A549 (cell line): ENCODE measurements at regions not wholly inside any gene's neighbourhood (a gene's known extent, or its start where the extent isn't known, plus 50 kb on each side); places are given as distances from the start of the nearest gene placed in this dataset.

ENCODE experiments used
- ATAC-seq, 2 experiments: fragments of 200-7000 bp in 1 of 2; fragments of >200 bp in 1 of 2; cut with Nextera tagmentation in 1 of 2; cut with Tn5 transposase in 1 of 2; 3 replicates each; pipeline versions ENCODE4 v1.8.0 to v1.9.1; 2018 to 2020; ENCODE audit warnings: mild to moderate bottlenecking in 1 of 2, moderate library complexity in 1 of 2
- CTCF ChIA-PET: fragments of 300-600 bp; sonication (Branson Sonifier 250); formaldehyde crosslinking; extraction: SDS; loops from one replicate; lab custom pipeline; 2021; ENCODE audit warnings: antibody characterized with exemption, inconsistent platforms; lab: Yijun Ruan, JAX
- POLR2A ChIA-PET: fragments of 350-600 bp; formaldehyde crosslinking; extraction: SDS; loops from one replicate; lab custom pipeline; 2021; ENCODE audit warnings: antibody characterized with exemption, inconsistent platforms; lab: Yijun Ruan, JAX
- DNase-seq, 2 experiments: peaks; one replicate each; pipeline versions ENCODE4 v3.0.0 to v3.0.0-alpha.2; 2011 to 2016; ENCODE audit warnings: low read depth in 1 of 2, low spot score in 1 of 2
- FAIRE-seq: peaks from 2 replicates; lab custom pipeline; 2011; peaks lifted over from hg19 to GRCh38; lab: Jason Lieb, UNC
- H3K27ac ChIP-seq, 2 experiments: fragments of >200 bp; sonication (Bioruptor Twin); formaldehyde crosslinking; 3 replicates each; pipeline ENCODE4 v1.5.1; 2016 to 2017
- H3K4me1 ChIP-seq: fragments of >200 bp; sonication (Bioruptor Twin); formaldehyde crosslinking; 3 replicates; pipeline ENCODE4 v1.6.1; 2016
- H3K4me2 ChIP-seq: fragments of >200 bp; sonication (Bioruptor Twin); formaldehyde crosslinking; 3 replicates; pipeline ENCODE4 v1.6.1; 2016
- H3K4me3 ChIP-seq: fragments of >200 bp; sonication (Bioruptor Twin); formaldehyde crosslinking; 3 replicates; pipeline ENCODE4 v1.5.1; 2016
- H3K9me3 ChIP-seq: fragments of >200 bp; sonication (Bioruptor Twin); formaldehyde crosslinking; 3 replicates; pipeline ENCODE4 v1.6.1; 2016
- EHF ChIP-seq: fragments of 250-450 bp; sonication (Bioruptor Pico); IDR thresholded peaks from 2 replicates; pipeline ENCODE4 v1.5.0; 2020; ENCODE audit warnings: mild to moderate bottlenecking
- EHMT2 ChIP-seq: fragments of 200-600 bp; sonication (generic); IDR thresholded peaks from 2 replicates; pipeline ENCODE4 v1.6.1; 2016; ENCODE audit warnings: antibody characterized with exemption, low read depth, mild to moderate bottlenecking, moderate library complexity
- EP300 ChIP-seq, 2 experiments: fragments of >200 bp; sonication (Bioruptor Twin); formaldehyde crosslinking; IDR thresholded peaks; 2 replicates in 1 of 2; 3 replicates in 1 of 2; pipeline ENCODE4 v1.6.1; 2016 to 2017
- FOSL2 ChIP-seq, 2 experiments: fragments of 450-650 bp in 1 of 2; fragments of >200 bp in 1 of 2; sonication (Bioruptor Twin) in 1 of 2; formaldehyde crosslinking; IDR thresholded peaks; 2 replicates each; pipeline versions ENCODE4 v1.5.0 to v1.6.1; 2016 to 2020; ENCODE audit warnings: mild to moderate bottlenecking in 1 of 2, moderate library complexity in 1 of 2
- HOXB5 ChIP-seq: fragments of 250-450 bp; sonication (Bioruptor Pico); IDR thresholded peaks from 2 replicates; pipeline ENCODE4 v1.5.0; 2020; ENCODE audit warnings: mild to moderate bottlenecking, moderate library complexity
- JUNB ChIP-seq: fragments of >200 bp; sonication (Bioruptor Twin); formaldehyde crosslinking; IDR thresholded peaks from 2 replicates; pipeline ENCODE4 v1.6.1; 2016
- KDM1A ChIP-seq: fragments of 200-600 bp; sonication (generic); IDR thresholded peaks from 2 replicates; pipeline ENCODE4 v1.6.1; 2016; ENCODE audit warnings: low read depth, mild to moderate bottlenecking
- NPAS2 ChIP-seq: fragments of 250-450 bp; sonication (Bioruptor Pico); IDR thresholded peaks from 2 replicates; pipeline ENCODE4 v1.8.0; 2022; ENCODE audit warnings: mild to moderate bottlenecking, moderate library complexity, borderline replicate concordance
- POLR2A ChIP-seq: IDR thresholded peaks from 2 replicates; pipeline ENCODE4 v1.6.1; 2012; ENCODE audit warnings: mild to moderate bottlenecking, low read length
- RAD21 ChIP-seq, 2 experiments: fragments of >200 bp in 1 of 2; sonication (Bioruptor Twin) in 1 of 2; formaldehyde crosslinking in 1 of 2; IDR thresholded peaks in 1 of 2; conservative IDR thresholded peaks in 1 of 2; 2 replicates in 1 of 2; 3 replicates in 1 of 2; pipeline ENCODE4 v1.6.1; 2012 to 2018; ENCODE audit warnings: inconsistent platforms in 1 of 2
- RCOR1 ChIP-seq: fragments of 150-350 bp; IDR thresholded peaks from 2 replicates; pipeline ENCODE4 v1.6.1; 2014; ENCODE audit warnings: antibody characterized with exemption, low read length, low read depth
- SREBF2 ChIP-seq: fragments of 450-650 bp; IDR thresholded peaks from 2 replicates; pipeline ENCODE4 v1.6.1; 2014; ENCODE audit warnings: mild to moderate bottlenecking, moderate library complexity
- WGBS: methylation state at CpG from one replicate; pipeline ENCODE4 v1.1.6; 2017; ENCODE audit errors: missing lambda C conversion rate; 5-methylcytosine and 5-hydroxymethylcytosine counted together
- TF ChIP-seq, protein P1 (sequence below): fragments of 250-450 bp; sonication (Bioruptor Pico); IDR thresholded peaks from 2 replicates; pipeline ENCODE4 v1.5.0; 2020; ENCODE audit warnings: low read depth, mild to moderate bottlenecking, moderate library complexity
- TF ChIP-seq, protein P2 (sequence below): fragments of 150-350 bp; IDR thresholded peaks from 2 replicates; pipeline ENCODE4 v1.6.1; 2014; ENCODE audit warnings: low read depth, mild to moderate bottlenecking, low read length
- TF ChIP-seq, protein P3 (sequence below): IDR thresholded peaks from 2 replicates; pipeline ENCODE4 v1.6.1; 2012; ENCODE audit warnings: low read depth, borderline replicate concordance
- TF ChIP-seq, protein P4 (sequence below): IDR thresholded peaks from 2 replicates; pipeline ENCODE4 v1.6.1; 2012
- TF ChIP-seq, protein P5 (sequence below): fragments of >200 bp; sonication (Bioruptor Twin); formaldehyde crosslinking; IDR thresholded peaks from 3 replicates; pipeline ENCODE4 v1.6.1; 2016
- TF ChIP-seq, protein P6 (sequence below): fragments of 250-450 bp; sonication (Bioruptor Pico); IDR thresholded peaks from 2 replicates; pipeline ENCODE4 v1.5.0; 2021; ENCODE audit warnings: mild to moderate bottlenecking, moderate library complexity, borderline replicate concordance
- TF ChIP-seq, protein P7 (sequence below): fragments of 450-650 bp; IDR thresholded peaks from 2 replicates; pipeline ENCODE4 v1.6.1; 2014; ENCODE audit warnings: antibody characterized with exemption

DNA sequence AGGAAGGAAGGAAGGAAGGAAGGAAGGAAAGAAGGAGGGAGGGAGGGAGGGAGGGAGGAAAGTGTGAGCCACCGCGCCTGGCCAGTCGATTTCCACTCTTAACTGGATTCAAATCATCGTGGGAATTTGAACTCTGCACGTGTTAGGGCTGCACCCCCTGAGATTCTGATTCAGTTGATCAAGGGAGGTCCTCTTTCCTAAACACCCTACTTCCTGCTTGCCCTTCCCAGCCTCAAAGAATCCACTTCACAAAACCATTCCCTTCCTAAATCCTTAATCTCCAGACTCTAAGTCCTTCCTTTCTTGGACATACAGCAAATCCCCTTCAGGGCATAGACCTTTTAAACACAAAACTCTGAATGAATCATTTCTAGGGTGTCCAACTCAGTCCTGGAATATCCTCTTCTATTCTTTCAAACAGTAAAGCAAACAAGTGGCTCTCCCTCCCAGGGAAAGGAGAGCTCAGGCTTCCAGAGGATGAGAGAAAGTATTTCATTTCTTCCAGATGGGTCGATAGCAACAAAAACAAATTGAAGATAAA, 68.2 kb upstream of the MBOAT2 start:
- WGBS, result 63% methylated on average over 6 of the region's 6 CpGs
- Histone ChIP-seq H3K4me2 (peak overlapping the region; percentile 53), H3K27ac (peak overlapping the region; percentile 75 to 84), H3K9me3 (peaks cover 12% of the 10 kb centered on the region; the same call in 2 of the 3 replicates), H3K4me1 (peaks cover 21% of the 10 kb centered on the region), H3K4me3 (no peak overlapping the region)
- DNase-seq (peak in 1 of 2 experiments; percentile 43), ATAC-seq (peak; percentile 26 to 44; a peak in 3 of 6 replicates), FAIRE-seq (no peak)
- TF ChIP-seq POLR2A (no peak), RAD21 (conservative IDR thresholded peaks at IDR 0.05 in 1 of 2, IDR thresholded peaks at IDR 0.05 in 1 of 2) (no peak), EHMT2 (no peak), SREBF2 (no peak)
- ChIA-PET POLR2A (interaction anchor here (1.3 kb wide), 1 partner anchor 68 kb away, joined by 3 read pairs; the partner anchor contains the start of gene MBOAT2), CTCF (no interaction called here)

DNA sequence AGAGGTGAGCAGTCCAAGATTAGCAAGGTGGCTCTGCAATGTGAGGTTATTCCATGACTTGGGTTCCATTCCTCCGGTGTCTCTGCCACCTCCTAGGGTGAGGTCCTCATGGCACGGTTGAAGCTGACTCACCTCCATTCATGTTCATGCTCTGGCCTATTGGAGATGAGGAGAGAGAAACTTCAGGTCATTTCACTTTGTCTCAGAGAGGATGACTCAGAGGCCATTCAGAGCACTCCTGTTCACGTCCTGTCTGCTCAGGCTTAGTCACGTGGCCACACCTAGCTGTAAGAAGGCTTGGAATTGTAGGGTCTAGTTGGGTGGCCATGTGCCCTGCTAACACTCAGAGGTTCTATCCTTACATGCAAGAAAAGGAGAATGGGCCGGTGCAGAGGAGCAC, 67.5 kb upstream of the MBOAT2 start:
- H3K4me1 ChIP-seq, result peaks cover 21% of the 10 kb centered on the region
- FAIRE-seq (peak; percentile 94), ATAC-seq (peak; percentile 98), DNase-seq (peak; percentile 86 to 96)
- H3K4me3 ChIP-seq, result no peak overlapping the region
- WGBS, result 2% methylated on average over 5 of the region's 5 CpGs
- POLR2A ChIA-PET, result interaction anchor here (0.6 to 1.3 kb wide), 2 partner anchors 67 to 180 kb away, joined by 3 to 4 read pairs; partner anchors contain the start of gene MBOAT2
- CTCF ChIA-PET, result interaction anchor here (0.6 to 1.3 kb wide), 4 partner anchors 8 to 198 kb away, joined by 3 read pairs; no protein-coding TSS in a partner anchor
- TF ChIP-seq RCOR1 (no peak), KDM1A (no peak), EP300 (IDR thresholded peaks at IDR 0.05) (peak in 1 of 2 experiments; percentile 30; a peak in 1 of 5 replicates), RAD21 (conservative IDR thresholded peaks at IDR 0.05 in 1 of 2, IDR thresholded peaks at IDR 0.05 in 1 of 2) (no peak), NPAS2 (peak; percentile 61; the same call in 1 of the 2 replicates), JUNB (peak; percentile 78), HOXB5 (CRISPR knock-in tag) (peak; percentile 67; the same call in 1 of the 2 replicates), FOSL2 (IDR thresholded peaks at IDR 0.05) (peak; percentile 86), FOSL2 (CRISPR knock-in tag; IDR thresholded peaks at IDR 0.05) (peak; percentile 93), EHF (CRISPR knock-in tag) (peak; percentile 57; the same call in 1 of the 2 replicates)
- TF ChIP-seq, protein P1, sequence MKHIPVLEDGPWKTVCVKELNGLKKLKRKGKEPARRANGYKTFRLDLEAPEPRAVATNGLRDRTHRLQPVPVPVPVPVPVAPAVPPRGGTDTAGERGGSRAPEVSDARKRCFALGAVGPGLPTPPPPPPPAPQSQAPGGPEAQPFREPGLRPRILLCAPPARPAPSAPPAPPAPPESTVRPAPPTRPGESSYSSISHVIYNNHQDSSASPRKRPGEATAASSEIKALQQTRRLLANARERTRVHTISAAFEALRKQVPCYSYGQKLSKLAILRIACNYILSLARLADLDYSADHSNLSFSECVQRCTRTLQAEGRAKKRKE, result peak; percentile 32; the same call in 1 of the 2 replicates
- TF ChIP-seq, protein P2, sequence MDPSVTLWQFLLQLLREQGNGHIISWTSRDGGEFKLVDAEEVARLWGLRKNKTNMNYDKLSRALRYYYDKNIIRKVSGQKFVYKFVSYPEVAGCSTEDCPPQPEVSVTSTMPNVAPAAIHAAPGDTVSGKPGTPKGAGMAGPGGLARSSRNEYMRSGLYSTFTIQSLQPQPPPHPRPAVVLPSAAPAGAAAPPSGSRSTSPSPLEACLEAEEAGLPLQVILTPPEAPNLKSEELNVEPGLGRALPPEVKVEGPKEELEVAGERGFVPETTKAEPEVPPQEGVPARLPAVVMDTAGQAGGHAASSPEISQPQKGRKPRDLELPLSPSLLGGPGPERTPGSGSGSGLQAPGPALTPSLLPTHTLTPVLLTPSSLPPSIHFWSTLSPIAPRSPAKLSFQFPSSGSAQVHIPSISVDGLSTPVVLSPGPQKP, result no peak
- TF ChIP-seq, protein P3, sequence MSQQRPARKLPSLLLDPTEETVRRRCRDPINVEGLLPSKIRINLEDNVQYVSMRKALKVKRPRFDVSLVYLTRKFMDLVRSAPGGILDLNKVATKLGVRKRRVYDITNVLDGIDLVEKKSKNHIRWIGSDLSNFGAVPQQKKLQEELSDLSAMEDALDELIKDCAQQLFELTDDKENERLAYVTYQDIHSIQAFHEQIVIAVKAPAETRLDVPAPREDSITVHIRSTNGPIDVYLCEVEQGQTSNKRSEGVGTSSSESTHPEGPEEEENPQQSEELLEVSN, result no peak
- TF ChIP-seq, protein P4, sequence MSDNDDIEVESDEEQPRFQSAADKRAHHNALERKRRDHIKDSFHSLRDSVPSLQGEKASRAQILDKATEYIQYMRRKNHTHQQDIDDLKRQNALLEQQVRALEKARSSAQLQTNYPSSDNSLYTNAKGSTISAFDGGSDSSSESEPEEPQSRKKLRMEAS, result peak; percentile 96
- TF ChIP-seq, protein P5, sequence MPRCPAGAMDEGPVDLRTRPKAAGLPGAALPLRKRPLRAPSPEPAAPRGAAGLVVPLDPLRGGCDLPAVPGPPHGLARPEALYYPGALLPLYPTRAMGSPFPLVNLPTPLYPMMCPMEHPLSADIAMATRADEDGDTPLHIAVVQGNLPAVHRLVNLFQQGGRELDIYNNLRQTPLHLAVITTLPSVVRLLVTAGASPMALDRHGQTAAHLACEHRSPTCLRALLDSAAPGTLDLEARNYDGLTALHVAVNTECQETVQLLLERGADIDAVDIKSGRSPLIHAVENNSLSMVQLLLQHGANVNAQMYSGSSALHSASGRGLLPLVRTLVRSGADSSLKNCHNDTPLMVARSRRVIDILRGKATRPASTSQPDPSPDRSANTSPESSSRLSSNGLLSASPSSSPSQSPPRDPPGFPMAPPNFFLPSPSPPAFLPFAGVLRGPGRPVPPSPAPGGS, result no peak
- TF ChIP-seq, protein P6, sequence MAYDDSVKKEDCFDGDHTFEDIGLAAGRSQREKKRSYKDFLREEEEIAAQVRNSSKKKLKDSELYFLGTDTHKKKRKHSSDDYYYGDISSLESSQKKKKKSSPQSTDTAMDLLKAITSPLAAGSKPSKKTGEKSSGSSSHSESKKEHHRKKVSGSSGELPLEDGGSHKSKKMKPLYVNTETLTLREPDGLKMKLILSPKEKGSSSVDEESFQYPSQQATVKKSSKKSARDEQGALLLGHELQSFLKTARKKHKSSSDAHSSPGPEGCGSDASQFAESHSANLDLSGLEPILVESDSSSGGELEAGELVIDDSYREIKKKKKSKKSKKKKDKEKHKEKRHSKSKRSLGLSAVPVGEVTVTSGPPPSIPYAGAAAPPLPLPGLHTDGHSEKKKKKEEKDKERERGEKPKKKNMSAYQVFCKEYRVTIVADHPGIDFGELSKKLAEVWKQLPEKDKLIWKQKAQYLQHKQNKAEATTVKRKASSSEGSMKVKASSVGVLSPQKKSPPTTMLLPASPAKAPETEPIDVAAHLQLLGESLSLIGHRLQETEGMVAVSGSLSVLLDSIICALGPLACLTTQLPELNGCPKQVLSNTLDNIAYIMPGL (CRISPR knock-in tag), result no peak
- TF ChIP-seq, protein P7, sequence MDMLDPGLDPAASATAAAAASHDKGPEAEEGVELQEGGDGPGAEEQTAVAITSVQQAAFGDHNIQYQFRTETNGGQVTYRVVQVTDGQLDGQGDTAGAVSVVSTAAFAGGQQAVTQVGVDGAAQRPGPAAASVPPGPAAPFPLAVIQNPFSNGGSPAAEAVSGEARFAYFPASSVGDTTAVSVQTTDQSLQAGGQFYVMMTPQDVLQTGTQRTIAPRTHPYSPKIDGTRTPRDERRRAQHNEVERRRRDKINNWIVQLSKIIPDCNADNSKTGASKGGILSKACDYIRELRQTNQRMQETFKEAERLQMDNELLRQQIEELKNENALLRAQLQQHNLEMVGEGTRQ, result peak; percentile 94
- H3K27ac ChIP-seq, result peak overlapping the region; percentile 75 to 84
- H3K4me2 ChIP-seq, result peak overlapping the region; percentile 53
- peaks cover 18% of the 10 kb centered on the region; the same call in 2 of the 3 replicates for H3K9me3 ChIP-seq
